ENCODE measurements at regions not wholly inside any gene's neighbourhood (a gene's known extent, or its start where the extent isn't known, plus 50 kb on each side); places are given as distances from the start of the nearest gene placed in this dataset.

GRCh38 chr11:70768346-70769095 lies 370.2 kb downstream of the CTTN start:
- TF ChIP-seq CTCF (conservative IDR thresholded peaks at IDR 0.05; ENCODE audit: low read depth, low read length), result no peak
- TF ChIP-seq EZH2 (IDR thresholded peaks at IDR 0.05; ENCODE audit: borderline replicate concordance, low read depth, low read length, poor library complexity, severe bottlenecking), result no peak

All from A673 (cell line).